Astrocyte of the cerebellum (primary cell): ENCODE measurements at regions not wholly inside any gene's neighbourhood (a gene's known extent, or its start where the extent isn't known, plus 50 kb on each side); places are given as distances from the start of the nearest gene placed in this dataset.
"Not testable (repeated sequence)": the region's sequence is repeated elsewhere in the genome, so short reads cannot be mapped to it uniquely, and the experiment has no call there.

Source experiments
- DNase-seq: peaks from one replicate; pipeline ENCODE4 v3.0.0-alpha.2; 2011; ENCODE audit warnings: low read depth
- H3K4me3 ChIP-seq: 2 replicates; pipeline ENCODE4 v1.5.1; 2011; ENCODE audit warnings: mild to moderate bottlenecking, low read depth, low read length, moderate library complexity
- CTCF ChIP-seq: IDR thresholded peaks from 2 replicates; pipeline ENCODE4 v1.5.1; 2012; ENCODE audit warnings: low read length, low read depth, moderate library complexity, mild to moderate bottlenecking; ENCODE audit errors: missing control alignments
- in situ Hi-C: cut with HindIII; loops from 2 replicates; pipeline ENCODE4 v1.10.0; 2017; ENCODE audit warnings: low sequenced_read_pairs

DNA sequence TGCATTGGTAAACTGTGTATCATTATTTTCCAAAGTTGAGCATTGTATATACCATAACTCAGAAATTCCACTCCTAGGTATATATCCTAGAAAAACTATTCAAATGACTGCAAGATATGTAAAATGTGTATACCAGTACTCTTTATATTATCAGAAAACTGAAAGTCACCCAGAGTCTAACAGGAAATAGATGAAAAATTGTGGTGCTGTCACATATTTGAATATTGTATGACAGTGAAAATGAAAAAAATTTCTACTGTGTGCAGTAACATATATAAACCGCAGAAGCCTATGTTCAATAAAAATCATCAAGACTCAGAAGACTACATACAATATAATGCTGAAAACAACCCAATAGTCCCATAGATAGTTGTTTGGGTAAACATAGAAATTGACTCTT, 74.4 kb upstream of the LYPLAL1 start:
- TF ChIP-seq CTCF, result no peak
- in situ Hi-C loops, result no loop called here
- no peak overlapping the region for H3K4me3 ChIP-seq
- DNase-seq, result no peak

DNA sequence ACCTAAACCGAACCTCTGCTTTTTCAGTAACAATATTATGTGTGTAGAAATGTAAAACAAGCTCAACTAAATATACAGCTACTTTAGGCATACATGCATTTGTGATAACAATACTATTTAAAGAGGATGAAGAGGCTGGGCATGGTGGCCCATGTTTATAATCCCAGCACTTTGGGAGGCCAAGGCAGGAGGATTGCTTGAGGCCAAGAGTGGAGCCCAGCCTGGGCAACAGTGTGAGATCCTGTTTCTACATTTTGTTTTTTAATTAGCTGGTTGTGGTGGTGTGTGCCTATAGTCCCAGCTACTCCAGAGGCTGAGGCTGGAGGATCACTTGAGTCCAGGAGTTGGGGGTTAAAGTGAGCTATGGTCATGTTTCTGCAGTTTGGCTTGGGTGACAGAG, 73.6 kb upstream of the LYPLAL1 start:
- in situ Hi-C loops, result no loop called here
- no peak overlapping the region for H3K4me3 ChIP-seq
- no peak for TF ChIP-seq CTCF
- no peak for DNase-seq

- DNase-seq, in situ Hi-C loops, H3K4me3 ChIP-seq: not testable (repeated sequence)
These were observed 71.2 kb upstream of the LYPLAL1 start for GRCh38 chr1:219102466-219102865.

- in situ Hi-C loops, result no loop called here
- TF ChIP-seq CTCF, result no peak
- DNase-seq, result no peak
- H3K4me3 ChIP-seq, result no peak overlapping the region
These were observed 67.8 kb upstream of the LYPLAL1 start for GRCh38 chr1:219105893-219106292.

GRCh38 chr1:219109424-219110018, 64.2 kb upstream of the LYPLAL1 start:
- no peak for TF ChIP-seq CTCF
- H3K4me3 ChIP-seq, result no peak overlapping the region
- no peak for DNase-seq
- in situ Hi-C loops, result no loop called here

GRCh38 chr1:219113261-219113660, 60.4 kb upstream of the LYPLAL1 start:
- in situ Hi-C loops, result no loop called here
- no peak overlapping the region for H3K4me3 ChIP-seq
- no peak for TF ChIP-seq CTCF
- DNase-seq, result no peak

DNA sequence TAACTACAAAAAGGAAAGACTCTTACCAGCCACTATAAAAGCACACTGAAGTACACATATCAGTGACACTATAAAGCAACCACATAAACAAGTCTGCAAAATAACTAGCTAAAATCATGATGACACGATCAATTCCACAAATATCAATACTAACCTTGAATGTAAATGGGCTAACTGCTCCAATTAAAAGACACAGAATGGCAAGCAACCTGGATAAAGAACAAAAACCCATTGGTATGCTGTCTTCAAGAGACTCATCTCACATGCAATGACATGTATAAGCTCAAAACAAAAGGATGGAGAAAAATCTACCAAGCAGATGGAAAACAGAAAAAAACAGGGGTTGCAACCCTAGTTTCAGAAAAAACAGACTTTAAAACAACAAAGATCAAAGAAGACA, 59.7 kb upstream of the LYPLAL1 start:
- no peak for DNase-seq
- H3K4me3 ChIP-seq, result no peak overlapping the region
- in situ Hi-C loops, result no loop called here
- no peak for TF ChIP-seq CTCF
